NCI-H69 (cell line): ENCODE measurements at regions not wholly inside any gene's neighbourhood (a gene's known extent, or its start where the extent isn't known, plus 50 kb on each side); places are given as distances from the start of the nearest gene placed in this dataset.

ENCODE experiments used
- DNase-seq: peaks from one replicate; lab custom pipeline; 2025; lab: John Stamatoyannopoulos, UW

- no peak for DNase-seq
These were observed 265.2 kb upstream of the PPP2R2D start for GRCh38 chr10:131635564-131636015.

GRCh38 chr10:131636116-131636515 is 264.7 kb upstream of the PPP2R2D start:
- no peak for DNase-seq

- DNase-seq: no peak
These were observed 263.7 kb upstream of the PPP2R2D start for GRCh38 chr10:131636841-131637724.

- no peak for DNase-seq
These were observed 262.5 kb upstream of the PPP2R2D start for GRCh38 chr10:131638049-131638879.

GRCh38 chr10:131638880-131639278 is 261.9 kb upstream of the PPP2R2D start:
- no peak for DNase-seq

GRCh38 chr10:131640045-131640644 is 260.7 kb upstream of the PPP2R2D start:
- no peak for DNase-seq

GRCh38 chr10:131641231-131641630 is 259.6 kb upstream of the PPP2R2D start:
- DNase-seq: peak; percentile 20

GRCh38 chr10:131641898-131642297 is 258.9 kb upstream of the PPP2R2D start:
- DNase-seq: no peak

- no peak for DNase-seq
These were observed 257.8 kb upstream of the PPP2R2D start for GRCh38 chr10:131642966-131643365.

- no peak for DNase-seq
These were observed 256.5 kb upstream of the PPP2R2D start for GRCh38 chr10:131644289-131644688.

- no peak for DNase-seq
These were observed 255.7 kb upstream of the PPP2R2D start for GRCh38 chr10:131644864-131645658.

- DNase-seq: no peak
These were observed 255.1 kb upstream of the PPP2R2D start for GRCh38 chr10:131645756-131646155.

- DNase-seq: no peak
These were observed 254.0 kb upstream of the PPP2R2D start for GRCh38 chr10:131646551-131647525.

- no peak for DNase-seq
These were observed 253.0 kb upstream of the PPP2R2D start for GRCh38 chr10:131647789-131648188.

GRCh38 chr10:131648386-131649020 is 252.3 kb upstream of the PPP2R2D start:
- no peak for DNase-seq

GRCh38 chr10:131649617-131650016 is 251.2 kb upstream of the PPP2R2D start:
- peak; percentile 56 for DNase-seq

GRCh38 chr10:131650169-131650705 is 250.6 kb upstream of the PPP2R2D start:
- peak; percentile 1 for DNase-seq

GRCh38 chr10:131650771-131651673 is 249.8 kb upstream of the PPP2R2D start:
- no peak for DNase-seq
